ENCODE measurements at regions not wholly inside any gene's neighbourhood (a gene's known extent, or its start where the extent isn't known, plus 50 kb on each side); places are given as distances from the start of the nearest gene placed in this dataset.

DNA sequence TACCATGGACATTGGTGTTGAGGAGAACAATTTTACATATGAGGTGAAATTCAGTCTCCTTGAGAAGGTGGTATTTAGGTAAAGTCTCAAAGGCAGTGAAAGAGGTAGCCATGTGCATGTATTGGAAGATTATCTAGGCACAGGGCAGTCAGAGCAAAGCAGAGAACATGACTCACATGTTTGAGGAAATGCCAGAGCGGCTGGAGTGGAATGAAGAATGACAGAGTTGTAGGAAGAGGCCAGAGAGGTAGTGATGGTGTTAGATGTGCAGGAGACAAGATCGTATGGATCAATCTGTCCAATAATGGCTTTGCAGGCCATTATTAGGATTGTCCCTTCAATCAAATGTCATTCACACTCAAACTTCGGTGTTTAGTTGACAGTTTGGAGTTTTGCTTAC lies 449.4 kb upstream of the PTCHD4 start:
- TF ChIP-seq POLR2A (IDR thresholded peaks at IDR 0.05; ENCODE audit: low read depth) (no peak), POLR2AphosphoS5 (IDR thresholded peaks at IDR 0.05) (no peak), EP300 (IDR thresholded peaks at IDR 0.05) (no peak)
- TF ChIP-seq, protein P1, sequence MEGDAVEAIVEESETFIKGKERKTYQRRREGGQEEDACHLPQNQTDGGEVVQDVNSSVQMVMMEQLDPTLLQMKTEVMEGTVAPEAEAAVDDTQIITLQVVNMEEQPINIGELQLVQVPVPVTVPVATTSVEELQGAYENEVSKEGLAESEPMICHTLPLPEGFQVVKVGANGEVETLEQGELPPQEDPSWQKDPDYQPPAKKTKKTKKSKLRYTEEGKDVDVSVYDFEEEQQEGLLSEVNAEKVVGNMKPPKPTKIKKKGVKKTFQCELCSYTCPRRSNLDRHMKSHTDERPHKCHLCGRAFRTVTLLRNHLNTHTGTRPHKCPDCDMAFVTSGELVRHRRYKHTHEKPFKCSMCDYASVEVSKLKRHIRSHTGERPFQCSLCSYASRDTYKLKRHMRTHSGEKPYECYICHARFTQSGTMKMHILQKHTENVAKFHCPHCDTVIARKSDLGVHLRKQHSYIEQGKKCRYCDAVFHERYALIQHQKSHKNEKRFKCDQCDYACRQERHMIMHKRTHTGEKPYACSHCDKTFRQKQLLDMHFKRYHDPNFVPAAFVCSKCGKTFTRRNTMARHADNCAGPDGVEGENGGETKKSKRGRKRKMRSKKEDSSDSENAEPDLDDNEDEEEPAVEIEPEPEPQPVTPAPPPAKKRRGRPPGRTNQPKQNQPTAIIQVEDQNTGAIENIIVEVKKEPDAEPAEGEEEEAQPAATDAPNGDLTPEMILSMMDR (IDR thresholded peaks at IDR 0.05) = no peak

Measured in esophagus muscularis mucosa (tissue), 4 donors.